ENCODE measurements at regions not wholly inside any gene's neighbourhood (a gene's known extent, or its start where the extent isn't known, plus 50 kb on each side); places are given as distances from the start of the nearest gene placed in this dataset.

DNA sequence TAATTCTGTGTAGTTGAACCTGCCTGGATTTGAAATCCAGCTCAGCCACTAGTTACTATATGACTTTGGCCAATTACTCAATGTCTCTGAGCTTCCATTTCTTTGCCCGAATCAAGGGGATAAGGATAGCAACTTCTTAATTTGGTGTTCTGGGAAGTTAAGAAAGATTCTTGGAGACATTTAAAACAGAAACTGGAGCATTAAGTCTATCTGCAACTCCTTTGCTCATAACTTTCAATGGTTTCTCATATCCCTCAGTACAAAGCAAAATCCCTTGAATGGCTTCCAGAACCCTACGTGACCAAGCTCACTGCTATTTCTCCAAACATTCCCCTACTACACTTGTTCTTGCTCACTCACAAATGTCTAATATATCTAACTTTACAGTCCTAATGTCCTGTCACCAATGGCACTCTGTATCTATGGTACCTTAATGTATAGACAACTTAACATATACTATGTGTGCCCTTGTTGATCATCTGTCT is 849.1 kb upstream of the SLIT2 start:
- Histone ChIP-seq H3K9me3 (no peaks in the 10 kb centered on the region), H3K27ac (no peak overlapping the region), H3K36me3 (no peaks in the 10 kb centered on the region), H3K4me3 (no peak overlapping the region), H3K27me3 (no peaks in the 10 kb centered on the region), H3K4me1 (no peaks in the 10 kb centered on the region)
- DNase-seq (no peak), ATAC-seq (ENCODE audit: low FRiP score in 2 of 2) (no peak)
- no peak for TF ChIP-seq EP300 (IDR thresholded peaks at IDR 0.05)
- TF ChIP-seq, protein P1, sequence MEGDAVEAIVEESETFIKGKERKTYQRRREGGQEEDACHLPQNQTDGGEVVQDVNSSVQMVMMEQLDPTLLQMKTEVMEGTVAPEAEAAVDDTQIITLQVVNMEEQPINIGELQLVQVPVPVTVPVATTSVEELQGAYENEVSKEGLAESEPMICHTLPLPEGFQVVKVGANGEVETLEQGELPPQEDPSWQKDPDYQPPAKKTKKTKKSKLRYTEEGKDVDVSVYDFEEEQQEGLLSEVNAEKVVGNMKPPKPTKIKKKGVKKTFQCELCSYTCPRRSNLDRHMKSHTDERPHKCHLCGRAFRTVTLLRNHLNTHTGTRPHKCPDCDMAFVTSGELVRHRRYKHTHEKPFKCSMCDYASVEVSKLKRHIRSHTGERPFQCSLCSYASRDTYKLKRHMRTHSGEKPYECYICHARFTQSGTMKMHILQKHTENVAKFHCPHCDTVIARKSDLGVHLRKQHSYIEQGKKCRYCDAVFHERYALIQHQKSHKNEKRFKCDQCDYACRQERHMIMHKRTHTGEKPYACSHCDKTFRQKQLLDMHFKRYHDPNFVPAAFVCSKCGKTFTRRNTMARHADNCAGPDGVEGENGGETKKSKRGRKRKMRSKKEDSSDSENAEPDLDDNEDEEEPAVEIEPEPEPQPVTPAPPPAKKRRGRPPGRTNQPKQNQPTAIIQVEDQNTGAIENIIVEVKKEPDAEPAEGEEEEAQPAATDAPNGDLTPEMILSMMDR (IDR thresholded peaks at IDR 0.05) = no peak
- TF ChIP-seq POLR2AphosphoS5 (IDR thresholded peaks at IDR 0.05) = no peak
- no peak for TF ChIP-seq POLR2A (IDR thresholded peaks at IDR 0.05)
- WGBS, 2 donors = 85 to 92% methylated on average over 2 of the region's 2 CpGs

DNA sequence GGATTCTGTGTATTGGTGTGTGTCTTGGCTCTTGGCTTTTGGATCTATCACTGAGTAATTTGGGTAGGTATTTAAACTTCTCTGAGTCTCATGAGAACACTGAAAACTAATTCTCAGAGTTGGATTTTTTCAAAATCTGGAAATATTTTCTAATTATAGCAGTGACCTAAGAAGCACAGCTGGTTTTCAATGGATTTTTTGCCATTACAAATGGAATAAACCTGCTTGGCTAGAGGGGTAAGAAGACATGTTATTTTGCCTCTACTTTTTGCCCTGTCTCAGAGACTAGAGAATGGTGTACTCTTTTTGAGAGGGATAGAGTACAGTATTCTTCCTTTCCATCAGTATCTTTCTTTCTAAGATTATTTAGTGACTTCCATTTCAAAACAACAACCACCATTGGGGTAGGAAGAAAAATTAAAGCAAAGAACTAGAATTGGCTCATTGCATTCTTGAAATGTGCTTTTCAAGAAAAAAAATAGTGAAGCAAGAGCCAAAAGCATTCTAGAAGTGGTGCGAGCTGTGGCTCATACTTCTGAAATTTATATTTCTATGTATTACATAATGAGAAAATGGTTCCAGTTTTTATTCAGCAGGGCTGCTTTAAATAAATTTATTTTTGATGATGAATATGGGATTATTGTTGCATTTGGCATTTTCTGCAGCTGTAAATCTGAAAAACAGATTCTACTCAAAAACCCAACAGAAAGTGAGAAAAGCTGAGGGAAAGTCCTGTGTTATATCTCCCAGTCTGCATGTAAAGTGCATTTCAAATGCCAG is 850.2 kb upstream of the SLIT2 start:
- no peak for ATAC-seq (ENCODE audit: low FRiP score in 2 of 2)
- no peak overlapping the region for H3K4me3 ChIP-seq
- 81 to 83% methylated on average over 1 of the region's 1 CpG for WGBS, 2 donors
- H3K36me3 ChIP-seq = no peaks in the 10 kb centered on the region
- no peak for DNase-seq
- no peaks in the 10 kb centered on the region for H3K27me3 ChIP-seq
- no peak overlapping the region for H3K27ac ChIP-seq
- no peak for TF ChIP-seq EP300 (IDR thresholded peaks at IDR 0.05)
- no peak for TF ChIP-seq POLR2AphosphoS5 (IDR thresholded peaks at IDR 0.05)
- TF ChIP-seq, protein P1 (IDR thresholded peaks at IDR 0.05) = no peak
- TF ChIP-seq POLR2A (IDR thresholded peaks at IDR 0.05) = no peak
- no peaks in the 10 kb centered on the region for H3K4me1 ChIP-seq
- H3K9me3 ChIP-seq = no peaks in the 10 kb centered on the region

DNA sequence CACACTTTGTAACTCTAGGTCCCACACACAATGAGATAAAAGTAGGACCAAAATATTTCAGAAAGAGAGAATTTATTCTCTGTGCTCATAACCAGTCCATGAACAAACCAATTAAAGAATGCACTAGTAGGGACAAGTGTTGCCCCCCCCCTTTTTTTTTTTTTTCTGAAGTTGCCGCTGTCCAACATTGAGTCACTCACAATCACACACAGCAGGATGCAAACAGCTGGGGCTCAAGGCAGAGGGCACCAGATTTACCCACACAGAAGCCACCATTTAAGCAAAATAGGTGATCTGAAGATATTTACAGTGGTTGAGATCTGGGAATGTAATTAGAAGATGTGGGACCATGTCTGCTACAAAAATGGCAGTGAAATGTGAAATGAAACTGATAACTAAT is 850.9 kb upstream of the SLIT2 start:
- ATAC-seq (ENCODE audit: low FRiP score in 2 of 2) = no peak
- WGBS, 2 donors = 81 to 83% methylated on average over 1 of the region's 1 CpG
- TF ChIP-seq POLR2AphosphoS5 (IDR thresholded peaks at IDR 0.05) (no peak), EP300 (IDR thresholded peaks at IDR 0.05) (no peak), POLR2A (IDR thresholded peaks at IDR 0.05) (no peak)
- TF ChIP-seq, protein P1 (IDR thresholded peaks at IDR 0.05) = no peak

DNA sequence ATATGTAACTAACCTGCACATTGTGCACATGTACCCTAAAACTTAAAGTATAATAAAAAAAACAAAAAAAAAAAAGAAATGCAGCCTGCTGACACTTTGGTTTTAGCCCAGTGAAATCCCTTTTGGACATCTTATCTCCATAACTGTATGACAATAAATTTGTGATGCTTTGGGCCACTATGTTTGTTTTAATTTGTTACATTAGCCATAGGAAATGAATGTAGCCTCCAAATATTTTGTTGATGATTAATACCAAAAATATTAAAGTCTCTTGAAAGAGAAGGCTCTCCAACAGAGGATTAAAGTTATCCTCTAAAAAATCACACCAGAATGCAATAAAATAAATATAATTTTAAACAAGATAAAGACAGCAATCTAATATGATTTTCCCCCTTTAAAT is 852.7 kb upstream of the SLIT2 start:
- Histone ChIP-seq H3K4me3 (no peak overlapping the region), H3K4me1 (no peaks in the 10 kb centered on the region), H3K27ac (no peak overlapping the region), H3K27me3 (no peaks in the 10 kb centered on the region), H3K36me3 (no peaks in the 10 kb centered on the region), H3K9me3 (no peaks in the 10 kb centered on the region)
- no peak for ATAC-seq (ENCODE audit: low FRiP score in 2 of 2)
- DNase-seq = no peak
- TF ChIP-seq POLR2AphosphoS5 (IDR thresholded peaks at IDR 0.05) (no peak), EP300 (IDR thresholded peaks at IDR 0.05) (no peak), POLR2A (IDR thresholded peaks at IDR 0.05) (no peak)
- TF ChIP-seq, protein P1 (IDR thresholded peaks at IDR 0.05) = no peak

More for the DNA sequence above, 850.9 kb upstream of the SLIT2 start:
- H3K27ac ChIP-seq = no peak overlapping the region
- no peaks in the 10 kb centered on the region for H3K9me3 ChIP-seq
- DNase-seq = no peak
- no peak overlapping the region for H3K4me3 ChIP-seq
- H3K27me3 ChIP-seq = no peaks in the 10 kb centered on the region
- no peaks in the 10 kb centered on the region for H3K36me3 ChIP-seq
- no peaks in the 10 kb centered on the region for H3K4me1 ChIP-seq

DNA sequence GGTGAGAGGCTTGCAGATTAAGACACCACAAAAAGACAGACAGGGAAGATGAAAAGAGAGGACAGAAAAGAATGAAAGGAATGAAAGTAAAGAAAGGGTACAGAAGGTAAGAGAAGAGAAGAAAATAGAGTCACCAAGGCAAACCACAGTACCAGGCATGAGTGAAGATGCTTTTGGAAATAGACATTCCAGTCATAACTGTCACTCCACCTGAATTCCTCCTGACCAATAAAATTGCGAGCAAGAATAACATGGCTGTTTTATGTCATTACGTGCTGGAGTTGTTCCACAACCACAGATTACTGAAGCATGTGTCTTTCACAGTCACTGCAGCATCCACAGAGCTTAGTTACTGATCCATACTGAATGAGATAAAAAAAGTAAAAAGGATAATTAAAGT is 864.9 kb upstream of the SLIT2 start:
- DNase-seq = no peak
- no peaks in the 10 kb centered on the region for H3K4me1 ChIP-seq
- H3K9me3 ChIP-seq = no peaks in the 10 kb centered on the region
- no peaks in the 10 kb centered on the region for H3K27me3 ChIP-seq
- no peak overlapping the region for H3K4me3 ChIP-seq
- no peak for ATAC-seq (ENCODE audit: low FRiP score in 2 of 2)
- TF ChIP-seq POLR2AphosphoS5 (IDR thresholded peaks at IDR 0.05) (no peak), EP300 (IDR thresholded peaks at IDR 0.05) (no peak), POLR2A (IDR thresholded peaks at IDR 0.05) (no peak)
- TF ChIP-seq, protein P1 (IDR thresholded peaks at IDR 0.05) = no peak
- no peaks in the 10 kb centered on the region for H3K36me3 ChIP-seq
- H3K27ac ChIP-seq = no peak overlapping the region
- WGBS, 2 donors = 78 to 91% methylated on average over 2 of the region's 2 CpGs
